ENCODE measurements at regions not wholly inside any gene's neighbourhood (a gene's known extent, or its start where the extent isn't known, plus 50 kb on each side); places are given as distances from the start of the nearest gene placed in this dataset.
"Not testable (repeated sequence)": the region's sequence is repeated elsewhere in the genome, so short reads cannot be mapped to it uniquely, and the experiment has no call there.

GRCh38 chr12:92059960-92060359, 85.7 kb downstream of the BTG1 start:
- Histone ChIP-seq H4K20me1 (ENCODE audit: insufficient read depth) (no peaks in the 10 kb centered on the region), H3F3A (ENCODE audit: insufficient read depth, low read depth) (peaks cover 5% of the 10 kb centered on the region), H2AFZ (no peak overlapping the region), H3K9me3 (ENCODE audit: insufficient read depth, low read depth) (no peaks in the 10 kb centered on the region), H3K4me1 (replicated peaks; ENCODE audit: insufficient read depth) (peaks cover 15% of the 10 kb centered on the region), H3K4me2 (no peak overlapping the region), H3K27ac (no peak overlapping the region), H3K79me2 (ENCODE audit: low read depth) (no peaks in the 10 kb centered on the region), H3K4me3 (no peak overlapping the region), H3K27me3 (ENCODE audit: insufficient read depth, low read depth) (no peaks in the 10 kb centered on the region), H3K36me3 (ENCODE audit: low read depth) (no peaks in the 10 kb centered on the region), H3K9me2 (ENCODE audit: insufficient read depth) (no peaks in the 10 kb centered on the region)
- intact Hi-C loops (cut with micrococcal nuclease; ENCODE audit: unreplicated experiment) = no loop called here
- no TSS peak for BruUV-seq (replicated peaks)
- ChIA-PET CTCF (interaction anchor here (0.6 kb wide), 1 partner anchor 286 kb away, joined by 3 read pairs; no protein-coding TSS in a partner anchor), POLR2A (ENCODE audit: unreplicated experiment) (no interaction called here)
- no peak for DNase-seq
- TF ChIP-seq EZH2 (IDR thresholded peaks at IDR 0.05; ENCODE audit: low read depth) (no peak), CTCF (conservative IDR thresholded peaks at IDR 0.05) (no peak)

- TF ChIP-seq CTCF (conservative IDR thresholded peaks at IDR 0.05) = no peak
- Histone ChIP-seq H2AFZ (no peak overlapping the region), H3K27ac (no peak overlapping the region), H3K4me3 (no peak overlapping the region), H3K9me2 (ENCODE audit: insufficient read depth) (no peaks in the 10 kb centered on the region), H3K4me2 (no peak overlapping the region), H3K36me3 (ENCODE audit: low read depth) (no peaks in the 10 kb centered on the region), H3K4me1 (replicated peaks; ENCODE audit: insufficient read depth) (peaks cover 15% of the 10 kb centered on the region), H4K20me1 (ENCODE audit: insufficient read depth) (no peaks in the 10 kb centered on the region), H3K9me3 (ENCODE audit: insufficient read depth, low read depth) (no peaks in the 10 kb centered on the region), H3F3A (ENCODE audit: insufficient read depth, low read depth) (peaks cover 5% of the 10 kb centered on the region), H3K27me3 (ENCODE audit: insufficient read depth, low read depth) (no peaks in the 10 kb centered on the region), H3K79me2 (ENCODE audit: low read depth) (no peaks in the 10 kb centered on the region)
- no peak for DNase-seq
- POLR2A ChIA-PET (ENCODE audit: unreplicated experiment) = no interaction called here
- intact Hi-C loops (cut with micrococcal nuclease; ENCODE audit: unreplicated experiment) = no loop called here
- CTCF ChIA-PET = no interaction called here
- no TSS peak for BruUV-seq (replicated peaks)
Measured at GRCh38 chr12:92058664-92059063, 87.0 kb downstream of the BTG1 start.

GRCh38 chr12:92056756-92057155, 88.9 kb downstream of the BTG1 start:
- H4K20me1 ChIP-seq (ENCODE audit: insufficient read depth); H3K4me2 ChIP-seq; H3K4me3 ChIP-seq; H3K9me2 ChIP-seq (ENCODE audit: insufficient read depth); H3K27ac ChIP-seq; H3K27me3 ChIP-seq (ENCODE audit: insufficient read depth, low read depth); BruUV-seq (replicated peaks); DNase-seq; POLR2A ChIA-PET (ENCODE audit: unreplicated experiment); H3F3A ChIP-seq (ENCODE audit: insufficient read depth, low read depth); H3K9me3 ChIP-seq (ENCODE audit: insufficient read depth, low read depth); H3K36me3 ChIP-seq (ENCODE audit: low read depth); H3K79me2 ChIP-seq (ENCODE audit: low read depth); CTCF ChIA-PET; intact Hi-C loops (cut with micrococcal nuclease; ENCODE audit: unreplicated experiment); H2AFZ ChIP-seq: not testable (repeated sequence)
- H3K4me1 ChIP-seq (replicated peaks; ENCODE audit: insufficient read depth) = peaks cover 15% of the 10 kb centered on the region

GRCh38 chr12:92056290-92056689, 89.4 kb downstream of the BTG1 start:
- no TSS peak for BruUV-seq (replicated peaks)
- Histone ChIP-seq H3K27ac (peak overlapping the region; percentile 64), H3K4me3 (0 out of 2 replicates have a peak overlapping the region, but pooled peaks have one; percentile 12), H3K36me3 (ENCODE audit: low read depth) (no peaks in the 10 kb centered on the region), H3K27me3 (ENCODE audit: insufficient read depth, low read depth) (no peaks in the 10 kb centered on the region), H3K9me3 (ENCODE audit: insufficient read depth, low read depth) (no peaks in the 10 kb centered on the region), H3F3A (ENCODE audit: insufficient read depth, low read depth) (peaks cover 5% of the 10 kb centered on the region), H2AFZ (no peak overlapping the region), H3K79me2 (ENCODE audit: low read depth) (no peaks in the 10 kb centered on the region), H3K4me2 (peak overlapping the region; percentile 64), H4K20me1 (ENCODE audit: insufficient read depth) (no peaks in the 10 kb centered on the region), H3K4me1 (replicated peaks; ENCODE audit: insufficient read depth) (peaks cover 15% of the 10 kb centered on the region), H3K9me2 (ENCODE audit: insufficient read depth) (no peaks in the 10 kb centered on the region)
- ChIA-PET POLR2A (ENCODE audit: unreplicated experiment) (no interaction called here), CTCF (no interaction called here)
- no peak for TF ChIP-seq CTCF (conservative IDR thresholded peaks at IDR 0.05)
- TF ChIP-seq EZH2 (IDR thresholded peaks at IDR 0.05; ENCODE audit: low read depth) = no peak
- no peak for DNase-seq
- intact Hi-C loops (cut with micrococcal nuclease; ENCODE audit: unreplicated experiment) = no loop called here

Data from PC-9 (cell line).